ENCODE measurements at regions not wholly inside any gene's neighbourhood (a gene's known extent, or its start where the extent isn't known, plus 50 kb on each side); places are given as distances from the start of the nearest gene placed in this dataset.
"Not testable (repeated sequence)": the region's sequence is repeated elsewhere in the genome, so short reads cannot be mapped to it uniquely, and the experiment has no call there.

- DNase-seq: no peak
Measured at GRCh38 chr16:50497592-50497991, 50.6 kb upstream of the NKD1 start.

- DNase-seq: no peak
Measured at GRCh38 chr16:50496990-50497389, 51.2 kb upstream of the NKD1 start.

- no peak for DNase-seq
Measured at GRCh38 chr16:50495673-50496072, 52.5 kb upstream of the NKD1 start.

- DNase-seq: no peak
Measured at GRCh38 chr16:50494501-50495491, 53.4 kb upstream of the NKD1 start.

- no peak for DNase-seq
Measured at GRCh38 chr16:50491516-50491915, 56.7 kb upstream of the NKD1 start.

- DNase-seq: no peak
Measured at GRCh38 chr16:50490828-50491227, 57.4 kb upstream of the NKD1 start.

- DNase-seq: no peak
Measured at GRCh38 chr16:50489182-50489581, 59.0 kb upstream of the NKD1 start.

- no peak for DNase-seq
Measured at GRCh38 chr16:50487528-50487927, 60.7 kb upstream of the NKD1 start.

GRCh38 chr16:50486162-50486561 lies 62.0 kb upstream of the NKD1 start:
- DNase-seq: not testable (repeated sequence)

GRCh38 chr16:50485232-50485631 lies 63.0 kb upstream of the NKD1 start:
- DNase-seq: no peak

- no peak for DNase-seq
Measured at GRCh38 chr16:50482271-50482670, 65.9 kb upstream of the NKD1 start.

GRCh38 chr16:50480206-50480605 lies 68.0 kb upstream of the NKD1 start:
- no peak for DNase-seq

GRCh38 chr16:50479771-50480170 lies 68.4 kb upstream of the NKD1 start:
- no peak for DNase-seq

GRCh38 chr16:50478773-50479149 lies 69.4 kb upstream of the NKD1 start:
- DNase-seq: no peak

GRCh38 chr16:50478075-50478772 lies 70.0 kb upstream of the NKD1 start:
- DNase-seq: no peak

- no peak for DNase-seq
Measured at GRCh38 chr16:50476486-50477255, 71.5 kb upstream of the NKD1 start.

- DNase-seq: no peak
Measured at GRCh38 chr16:50475170-50475569, 73.0 kb upstream of the NKD1 start.

GRCh38 chr16:50474138-50474537 lies 74.1 kb upstream of the NKD1 start:
- DNase-seq: no peak

GRCh38 chr16:50473356-50473945 lies 74.7 kb upstream of the NKD1 start:
- DNase-seq: no peak

- no peak for DNase-seq
Measured at GRCh38 chr16:50472472-50472871, 75.7 kb upstream of the NKD1 start.

- DNase-seq: no peak
Measured at GRCh38 chr16:50470687-50471086, 77.5 kb upstream of the NKD1 start.

GRCh38 chr16:50469744-50470321 lies 78.4 kb upstream of the NKD1 start:
- DNase-seq: no peak
